Astrocyte (in vitro differentiated cells and primary cell): ENCODE measurements at regions not wholly inside any gene's neighbourhood (a gene's known extent, or its start where the extent isn't known, plus 50 kb on each side); places are given as distances from the start of the nearest gene placed in this dataset.

Experiments used
- DNase-seq: peaks from one replicate; pipeline ENCODE4 v3.0.0-alpha.2; 2010; ENCODE audit warnings: low read depth
- FAIRE-seq: peaks from 2 replicates; lab custom pipeline; 2011; peaks lifted over from hg19 to GRCh38; lab: Jason Lieb, UNC
- H2AFZ ChIP-seq: 2 replicates; pipeline ENCODE4 v1.6.0; 2012; ENCODE audit warnings: low read depth, low read length, inconsistent platforms
- H3K27ac ChIP-seq: 2 replicates; pipeline ENCODE4 v1.5.1; 2011; ENCODE audit warnings: low read depth, low read length, inconsistent platforms
- H3K27me3 ChIP-seq: 2 replicates; pipeline ENCODE4 v1.6.0; 2011; ENCODE audit warnings: low read length, inconsistent platforms; ENCODE audit not compliant: insufficient read depth
- H3K36me3 ChIP-seq: 2 replicates; pipeline ENCODE4 v1.5.1; 2011; ENCODE audit warnings: low read length, inconsistent platforms; ENCODE audit not compliant: insufficient read depth
- H3K4me1 ChIP-seq: 2 replicates; pipeline ENCODE4 v1.5.1; 2011; ENCODE audit warnings: low read length, inconsistent platforms; ENCODE audit not compliant: insufficient read depth
- H3K4me2 ChIP-seq: 2 replicates; pipeline ENCODE4 v1.6.0; 2012; ENCODE audit warnings: low read length, inconsistent platforms
- H3K4me3 ChIP-seq: 2 replicates; pipeline ENCODE4 v1.5.1; 2011; ENCODE audit warnings: low read depth, mild to moderate bottlenecking, low read length, inconsistent platforms; ENCODE audit not compliant: insufficient read depth
- H3K79me2 ChIP-seq: 2 replicates; pipeline ENCODE4 v1.6.0; 2012; ENCODE audit warnings: mild to moderate bottlenecking, low read length, inconsistent platforms; ENCODE audit not compliant: insufficient read depth
- H3K9ac ChIP-seq: 2 replicates; pipeline ENCODE4 v1.6.0; 2012; ENCODE audit warnings: mild to moderate bottlenecking, low read length, inconsistent platforms
- H3K9me3 ChIP-seq: 2 replicates; pipeline ENCODE4 v1.5.1; 2012; ENCODE audit warnings: low read depth, mild to moderate bottlenecking, low read length, inconsistent platforms; ENCODE audit not compliant: insufficient read depth
- H4K20me1 ChIP-seq: 2 replicates; pipeline ENCODE4 v1.6.0; 2012; ENCODE audit warnings: low read length, inconsistent platforms; ENCODE audit not compliant: insufficient read depth
- H3K27ac Mint-ChIP-seq: one replicate; pipeline ENCODE4 v1.8.0; 2021; ENCODE audit warnings: mild to moderate bottlenecking, mixed read lengths; ENCODE audit not compliant: unreplicated experiment
- H3K27me3 Mint-ChIP-seq: one replicate; pipeline ENCODE4 v1.8.0; 2021; ENCODE audit warnings: low read depth, mixed read lengths; ENCODE audit not compliant: unreplicated experiment
- H3K36me3 Mint-ChIP-seq: one replicate; pipeline ENCODE4 v1.8.0; 2021; ENCODE audit warnings: low read depth, mixed read lengths; ENCODE audit not compliant: unreplicated experiment
- H3K4me1 Mint-ChIP-seq: one replicate; pipeline ENCODE4 v1.8.0; 2021; ENCODE audit warnings: low read depth, mixed read lengths; ENCODE audit not compliant: unreplicated experiment
- H3K4me3 Mint-ChIP-seq: one replicate; pipeline ENCODE4 v1.8.0; 2021; ENCODE audit warnings: mild to moderate bottlenecking, moderate library complexity, mixed read lengths; ENCODE audit not compliant: unreplicated experiment
- H3K9me3 Mint-ChIP-seq: one replicate; pipeline ENCODE4 v1.8.0; 2021; ENCODE audit warnings: mild to moderate bottlenecking, mixed read lengths; ENCODE audit not compliant: unreplicated experiment
- EZH2 ChIP-seq: IDR thresholded peaks from 2 replicates; pipeline ENCODE4 v1.6.1; 2012; ENCODE audit warnings: mild to moderate bottlenecking, low read length, inconsistent platforms; ENCODE audit not compliant: insufficient read depth
- TF ChIP-seq, protein P1 (sequence below): IDR thresholded peaks from 2 replicates; pipeline ENCODE4 v1.5.1; 2011; ENCODE audit warnings: low read depth, mild to moderate bottlenecking, inconsistent platforms, low read length, moderate library complexity; ENCODE audit not compliant: insufficient read depth

DNA sequence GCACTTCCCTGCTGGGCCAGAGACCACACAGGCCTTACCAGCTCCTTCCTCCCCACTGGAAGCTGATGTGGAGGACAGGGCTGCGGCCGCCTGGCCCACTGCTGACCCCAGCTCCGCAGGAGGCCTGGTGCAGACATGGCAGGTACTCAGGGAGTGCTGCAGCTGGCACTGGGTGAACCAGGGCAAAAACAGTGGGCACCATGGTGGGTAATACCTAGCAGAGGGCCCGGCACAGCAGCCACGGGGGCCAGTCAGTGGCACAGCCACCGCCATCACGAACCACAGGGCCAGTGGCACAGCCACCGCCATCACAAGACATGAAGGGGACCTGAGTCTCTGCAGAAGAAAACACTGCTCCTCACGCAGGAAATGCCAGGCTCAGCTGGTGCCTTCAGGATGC lies 152.6 kb upstream of the PPP2R2D start:
- TF ChIP-seq, protein P1, sequence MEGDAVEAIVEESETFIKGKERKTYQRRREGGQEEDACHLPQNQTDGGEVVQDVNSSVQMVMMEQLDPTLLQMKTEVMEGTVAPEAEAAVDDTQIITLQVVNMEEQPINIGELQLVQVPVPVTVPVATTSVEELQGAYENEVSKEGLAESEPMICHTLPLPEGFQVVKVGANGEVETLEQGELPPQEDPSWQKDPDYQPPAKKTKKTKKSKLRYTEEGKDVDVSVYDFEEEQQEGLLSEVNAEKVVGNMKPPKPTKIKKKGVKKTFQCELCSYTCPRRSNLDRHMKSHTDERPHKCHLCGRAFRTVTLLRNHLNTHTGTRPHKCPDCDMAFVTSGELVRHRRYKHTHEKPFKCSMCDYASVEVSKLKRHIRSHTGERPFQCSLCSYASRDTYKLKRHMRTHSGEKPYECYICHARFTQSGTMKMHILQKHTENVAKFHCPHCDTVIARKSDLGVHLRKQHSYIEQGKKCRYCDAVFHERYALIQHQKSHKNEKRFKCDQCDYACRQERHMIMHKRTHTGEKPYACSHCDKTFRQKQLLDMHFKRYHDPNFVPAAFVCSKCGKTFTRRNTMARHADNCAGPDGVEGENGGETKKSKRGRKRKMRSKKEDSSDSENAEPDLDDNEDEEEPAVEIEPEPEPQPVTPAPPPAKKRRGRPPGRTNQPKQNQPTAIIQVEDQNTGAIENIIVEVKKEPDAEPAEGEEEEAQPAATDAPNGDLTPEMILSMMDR: no peak
- TF ChIP-seq EZH2: no peak
- Mint-ChIP-seq H3K27ac (no peak overlapping the region), H3K4me1 (peaks cover 16% of the 10 kb centered on the region), H3K9me3 (no peaks in the 10 kb centered on the region), H3K36me3 (no peaks in the 10 kb centered on the region), H3K4me3 (no peak overlapping the region), H3K27me3 (peaks cover 28% of the 10 kb centered on the region)
- Histone ChIP-seq H3K27ac (no peak overlapping the region), H3K9me3 (peaks cover 5% of the 10 kb centered on the region), H2AFZ (no peak overlapping the region), H3K79me2 (no peaks in the 10 kb centered on the region), H3K9ac (no peak overlapping the region), H4K20me1 (no peaks in the 10 kb centered on the region), H3K4me1 (no peaks in the 10 kb centered on the region), H3K36me3 (no peaks in the 10 kb centered on the region), H3K4me3 (no peak overlapping the region), H3K27me3 (no peaks in the 10 kb centered on the region), H3K4me2 (no peak overlapping the region)
- FAIRE-seq (no peak), DNase-seq (no peak)

GRCh38 chr10:131748831-131749766 lies 151.7 kb upstream of the PPP2R2D start:
- Histone ChIP-seq H3K4me2 (no peak overlapping the region), H3K36me3 (no peaks in the 10 kb centered on the region), H3K4me3 (no peak overlapping the region), H3K27ac (no peak overlapping the region), H3K9ac (no peak overlapping the region), H3K79me2 (no peaks in the 10 kb centered on the region), H2AFZ (no peak overlapping the region), H3K27me3 (no peaks in the 10 kb centered on the region), H4K20me1 (no peaks in the 10 kb centered on the region), H3K9me3 (peaks cover 3% of the 10 kb centered on the region), H3K4me1 (no peaks in the 10 kb centered on the region)
- H3K36me3 Mint-ChIP-seq: no peaks in the 10 kb centered on the region
- no peaks in the 10 kb centered on the region for H3K9me3 Mint-ChIP-seq
- FAIRE-seq: no peak
- no peak for DNase-seq
- no peak for TF ChIP-seq EZH2
- TF ChIP-seq, protein P1: no peak
- H3K27me3 Mint-ChIP-seq: peaks cover 25% of the 10 kb centered on the region
- peaks cover 17% of the 10 kb centered on the region for H3K4me1 Mint-ChIP-seq
- no peak overlapping the region for H3K4me3 Mint-ChIP-seq
- no peak overlapping the region for H3K27ac Mint-ChIP-seq

- Histone ChIP-seq H3K9me3 (peaks cover 3% of the 10 kb centered on the region), H3K36me3 (no peaks in the 10 kb centered on the region), H3K79me2 (no peaks in the 10 kb centered on the region), H3K9ac (no peak overlapping the region), H3K4me3 (no peak overlapping the region), H3K4me2 (no peak overlapping the region), H3K4me1 (no peaks in the 10 kb centered on the region), H2AFZ (no peak overlapping the region), H4K20me1 (no peaks in the 10 kb centered on the region), H3K27ac (no peak overlapping the region), H3K27me3 (no peaks in the 10 kb centered on the region)
- H3K27ac Mint-ChIP-seq: no peak overlapping the region
- no peaks in the 10 kb centered on the region for H3K9me3 Mint-ChIP-seq
- no peak overlapping the region for H3K4me3 Mint-ChIP-seq
- H3K36me3 Mint-ChIP-seq: no peaks in the 10 kb centered on the region
- FAIRE-seq (no peak), DNase-seq (no peak)
- TF ChIP-seq EZH2: no peak
- peaks cover 15% of the 10 kb centered on the region for H3K4me1 Mint-ChIP-seq
- peaks cover 20% of the 10 kb centered on the region for H3K27me3 Mint-ChIP-seq
Measured at GRCh38 chr10:131749767-131750142, 151.1 kb upstream of the PPP2R2D start.
